Psoas muscle (tissue), 7 donors: ENCODE measurements at regions not wholly inside any gene's neighbourhood (a gene's known extent, or its start where the extent isn't known, plus 50 kb on each side); places are given as distances from the start of the nearest gene placed in this dataset.

ENCODE experiments used
- ATAC-seq, 4 donors: fragments of 200-7000 bp; cut with Tn5 transposase; one replicate each; pipeline ENCODE4 v1.9.1; 2020; ENCODE audit warnings: moderate library complexity in 3 of 4, mild to moderate bottlenecking in 2 of 4
- DNase-seq, 2 donors: peaks; one replicate each; pipeline ENCODE4 v3.0.0-alpha.2; 2020
- H3K27ac ChIP-seq: fragments of 200-600 bp; one replicate; pipeline ENCODE4 v1.8.0; 2022
- H3K27me3 ChIP-seq, 3 donors: fragments of 200-600 bp in 1 of 3; one replicate each; pipeline versions ENCODE4 v1.6.1 to v1.8.0; 2013 to 2022; ENCODE audit warnings: low read length in 2 of 3, mild to moderate bottlenecking in 2 of 3, moderate library complexity in 1 of 3; ENCODE audit not compliant: insufficient read depth in 3 of 3
- H3K36me3 ChIP-seq, 2 donors: fragments of 200-600 bp in 1 of 2; one replicate each; pipeline versions ENCODE4 v1.6.1 to v1.8.0; 2013 to 2022; ENCODE audit warnings: low read depth in 1 of 2, mild to moderate bottlenecking in 1 of 2, moderate library complexity in 1 of 2; ENCODE audit not compliant: insufficient read depth in 1 of 2
- H3K4me1 ChIP-seq: fragments of 200-600 bp; one replicate; pipeline ENCODE4 v1.8.0; 2022
- H3K4me3 ChIP-seq: fragments of 200-600 bp; one replicate; pipeline ENCODE4 v1.8.0; 2022; ENCODE audit warnings: mild to moderate bottlenecking
- H3K9me3 ChIP-seq: fragments of 200-600 bp; one replicate; pipeline ENCODE4 v1.8.0; 2022
- CTCF ChIP-seq: fragments of 200-600 bp; IDR thresholded peaks from one replicate; pipeline ENCODE4 v1.8.0; 2022; ENCODE audit warnings: antibody characterized with exemption
- WGBS, 3 donors: extraction: QIAGEN DNeasy Blood & Tissue Kit; methylation state at CpG; one replicate each; pipeline versions ENCODE4 v1.1.6 to v1.1.7; 2013; 5-methylcytosine and 5-hydroxymethylcytosine counted together
- intact Hi-C, 2 donors: fragments of 100-400 bp; cut with DNase I; formaldehyde crosslinking; loops; one replicate each; pipeline versions ENCODE4 v1.11.0 to v1.14.2; 2022
- donor health status: healthy with polysubstance abuse.
- donor health status: DM: no; HTN: no; CAD: no; lungs with moderate emphysema.
- donor health status: Bipolar disorder and iron deficiency.
- donor health status: healthy.
- donor health status: DM: yes; HTN: yes; CAD: no.
- donor health status: DM: no; HTN: no; CAD: no.
- donor health status: DM: yes; HTN: yes; CAD: no.

- no peak for DNase-seq
- TF ChIP-seq CTCF: no peak
- 83 to 93% (median 92%) methylated on average over 1 of the region's 1 CpG for WGBS, 3 donors
- intact Hi-C loops: no loop called here
- Histone ChIP-seq H3K27ac (no peak overlapping the region), H3K4me3 (no peak overlapping the region), H3K9me3 (no peaks in the 10 kb centered on the region), H3K4me1 (no peaks in the 10 kb centered on the region), H3K36me3 (no peaks in the 10 kb centered on the region), H3K27me3 (no peaks in the 10 kb centered on the region)
- ATAC-seq: no peak
Observed at GRCh38 chr3:162385387-162385786, 888.8 kb downstream of the OTOL1 start.

- WGBS, 3 donors: 78 to 81% (median 81%) methylated on average over 3 of the region's 3 CpGs
- no peak for DNase-seq
- TF ChIP-seq CTCF: no peak
- Histone ChIP-seq H3K4me3 (no peak overlapping the region), H3K4me1 (no peaks in the 10 kb centered on the region), H3K9me3 (no peaks in the 10 kb centered on the region), H3K27me3 (no peaks in the 10 kb centered on the region), H3K27ac (no peak overlapping the region), H3K36me3 (no peaks in the 10 kb centered on the region)
- intact Hi-C loops: no loop called here
- no peak for ATAC-seq
Observed at GRCh38 chr3:162390891-162391290, 894.3 kb downstream of the OTOL1 start.

- no peak for TF ChIP-seq CTCF
- intact Hi-C loops: no loop called here
- ATAC-seq (no peak), DNase-seq (no peak)
- Histone ChIP-seq H3K4me1 (no peaks in the 10 kb centered on the region), H3K27ac (no peak overlapping the region), H3K36me3 (no peaks in the 10 kb centered on the region), H3K9me3 (no peaks in the 10 kb centered on the region), H3K4me3 (no peak overlapping the region), H3K27me3 (no peaks in the 10 kb centered on the region)
- 62 to 66% (median 63%) methylated on average over 2 of the region's 2 CpGs for WGBS, 3 donors
Observed at GRCh38 chr3:162391301-162391700, 894.7 kb downstream of the OTOL1 start.

GRCh38 chr3:162395496-162395895, 898.9 kb downstream of the OTOL1 start:
- H3K27me3 ChIP-seq: no peaks in the 10 kb centered on the region
- 74 to 77% (median 76%) methylated on average over 3 of the region's 3 CpGs for WGBS, 3 donors
- peaks cover 7% of the 10 kb centered on the region for H3K9me3 ChIP-seq
- no peak overlapping the region for H3K4me3 ChIP-seq
- intact Hi-C loops: no loop called here
- no peaks in the 10 kb centered on the region for H3K36me3 ChIP-seq
- H3K27ac ChIP-seq: no peak overlapping the region
- DNase-seq: no peak
- no peak for ATAC-seq
- no peak for TF ChIP-seq CTCF
- H3K4me1 ChIP-seq: no peaks in the 10 kb centered on the region

- no peak overlapping the region for H3K27ac ChIP-seq
- no peaks in the 10 kb centered on the region for H3K27me3 ChIP-seq
- H3K9me3 ChIP-seq: peaks cover 7% of the 10 kb centered on the region
- no peak for DNase-seq
- H3K4me3 ChIP-seq: no peak overlapping the region
- no peak for TF ChIP-seq CTCF
- H3K4me1 ChIP-seq: no peaks in the 10 kb centered on the region
- WGBS, 3 donors: 31 to 48% (median 46%) methylated on average over 2 of the region's 2 CpGs
- intact Hi-C loops: no loop called here
- ATAC-seq: no peak
- H3K36me3 ChIP-seq: no peaks in the 10 kb centered on the region
Observed at GRCh38 chr3:162398554-162398953, 901.9 kb downstream of the OTOL1 start.
